Loucy (cell line): ENCODE measurements at regions not wholly inside any gene's neighbourhood (a gene's known extent, or its start where the extent isn't known, plus 50 kb on each side); places are given as distances from the start of the nearest gene placed in this dataset.

ENCODE experiments used
- H2AFZ ChIP-seq: fragments of 200-600 bp; sonication (generic); 2 replicates; pipeline ENCODE4 v1.6.0; 2016; ENCODE audit warnings: antibody characterized with exemption, mild to moderate bottlenecking, low read length, moderate library complexity
- H3F3A ChIP-seq: fragments of 200-600 bp; 2 replicates; pipeline ENCODE4 v1.6.0; 2016; ENCODE audit warnings: antibody characterized with exemption, low read depth, mild to moderate bottlenecking
- H3K27me3 ChIP-seq: fragments of 200-600 bp; sonication (generic); 2 replicates; pipeline ENCODE4 v1.6.1; 2014; ENCODE audit warnings: low read length, mild to moderate bottlenecking; ENCODE audit not compliant: insufficient read depth, poor library complexity, severe bottlenecking
- H3K36me3 ChIP-seq: fragments of 200-600 bp; sonication (generic); 2 replicates; pipeline ENCODE4 v1.6.1; 2016; ENCODE audit warnings: low read length; ENCODE audit not compliant: insufficient read depth
- H3K4me1 ChIP-seq: fragments of 200-600 bp; sonication (generic); 2 replicates; pipeline ENCODE4 v1.5.1; 2014; ENCODE audit warnings: low read length, mild to moderate bottlenecking; ENCODE audit not compliant: insufficient read depth, poor library complexity, severe bottlenecking
- H3K4me2 ChIP-seq: fragments of 200-600 bp; sonication (generic); 2 replicates; pipeline ENCODE4 v1.6.0; 2014; ENCODE audit warnings: antibody characterized with exemption, low read length, low read depth, mild to moderate bottlenecking; ENCODE audit not compliant: poor library complexity, severe bottlenecking
- H3K4me3 ChIP-seq: fragments of 200-600 bp; sonication (generic); 2 replicates; pipeline ENCODE4 v1.5.1; 2014; ENCODE audit warnings: low read length, mild to moderate bottlenecking, mixed read lengths; ENCODE audit not compliant: poor library complexity, severe bottlenecking
- H3K79me2 ChIP-seq: fragments of 200-600 bp; sonication (generic); 2 replicates; pipeline ENCODE4 v1.6.1; 2014; ENCODE audit warnings: low read length; ENCODE audit not compliant: insufficient read depth
- H3K9ac ChIP-seq: fragments of 200-600 bp; sonication (generic); 2 replicates; pipeline ENCODE4 v1.6.0; 2014; ENCODE audit warnings: mild to moderate bottlenecking, low read depth, low read length, moderate library complexity; ENCODE audit not compliant: poor library complexity, severe bottlenecking
- H3K9me2 ChIP-seq: fragments of 200-600 bp; sonication (generic); replicated peaks from 2 replicates; pipeline ENCODE4 v1.6.1; 2016; ENCODE audit warnings: low read depth, low read length, mixed read lengths
- H3K9me3 ChIP-seq: fragments of 200-600 bp; sonication (generic); 2 replicates; pipeline ENCODE4 v1.6.1; 2014; ENCODE audit warnings: mild to moderate bottlenecking, antibody characterized with exemption, low read length, low read depth; ENCODE audit not compliant: insufficient read depth
- H4K20me1 ChIP-seq: fragments of 200-600 bp; sonication (generic); 2 replicates; pipeline ENCODE4 v1.6.0; 2014; ENCODE audit warnings: antibody characterized with exemption, low read length, mild to moderate bottlenecking; ENCODE audit not compliant: insufficient read depth, poor library complexity, severe bottlenecking
- EZH2phosphoT487 ChIP-seq: fragments of 200-600 bp; IDR thresholded peaks from 2 replicates; pipeline ENCODE4 v1.6.1; 2018; ENCODE audit warnings: antibody characterized with exemption, mild to moderate bottlenecking, moderate library complexity, borderline replicate concordance
- TF ChIP-seq, protein P1 (sequence below): fragments of 200-600 bp; sonication (generic); conservative IDR thresholded peaks from 2 replicates; pipeline ENCODE4 v1.5.1; 2014; ENCODE audit warnings: mild to moderate bottlenecking, antibody characterized with exemption, low read length

- Histone ChIP-seq H3K9ac (no peak overlapping the region), H3K4me2 (peak overlapping the region; percentile 36), H3K9me2 (no peaks in the 10 kb centered on the region), H4K20me1 (no peaks in the 10 kb centered on the region), H3F3A (peaks cover 4% of the 10 kb centered on the region; the same call in 1 of the 2 replicates), H3K4me3 (no peak overlapping the region), H3K4me1 (peaks cover 31% of the 10 kb centered on the region), H3K79me2 (no peaks in the 10 kb centered on the region), H3K27me3 (no peaks in the 10 kb centered on the region), H2AFZ (peak overlapping the region; percentile 69; the same call in 1 of the 2 replicates), H3K9me3 (peaks cover 8% of the 10 kb centered on the region; the same call in 1 of the 2 replicates), H3K36me3 (no peaks in the 10 kb centered on the region; the same call in 1 of the 2 replicates)
- no peak for TF ChIP-seq EZH2phosphoT487
- TF ChIP-seq, protein P1, sequence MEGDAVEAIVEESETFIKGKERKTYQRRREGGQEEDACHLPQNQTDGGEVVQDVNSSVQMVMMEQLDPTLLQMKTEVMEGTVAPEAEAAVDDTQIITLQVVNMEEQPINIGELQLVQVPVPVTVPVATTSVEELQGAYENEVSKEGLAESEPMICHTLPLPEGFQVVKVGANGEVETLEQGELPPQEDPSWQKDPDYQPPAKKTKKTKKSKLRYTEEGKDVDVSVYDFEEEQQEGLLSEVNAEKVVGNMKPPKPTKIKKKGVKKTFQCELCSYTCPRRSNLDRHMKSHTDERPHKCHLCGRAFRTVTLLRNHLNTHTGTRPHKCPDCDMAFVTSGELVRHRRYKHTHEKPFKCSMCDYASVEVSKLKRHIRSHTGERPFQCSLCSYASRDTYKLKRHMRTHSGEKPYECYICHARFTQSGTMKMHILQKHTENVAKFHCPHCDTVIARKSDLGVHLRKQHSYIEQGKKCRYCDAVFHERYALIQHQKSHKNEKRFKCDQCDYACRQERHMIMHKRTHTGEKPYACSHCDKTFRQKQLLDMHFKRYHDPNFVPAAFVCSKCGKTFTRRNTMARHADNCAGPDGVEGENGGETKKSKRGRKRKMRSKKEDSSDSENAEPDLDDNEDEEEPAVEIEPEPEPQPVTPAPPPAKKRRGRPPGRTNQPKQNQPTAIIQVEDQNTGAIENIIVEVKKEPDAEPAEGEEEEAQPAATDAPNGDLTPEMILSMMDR: no peak
Measured at GRCh38 chr6:147805155-147805554, 296.7 kb downstream of the SAMD5 start.

DNA sequence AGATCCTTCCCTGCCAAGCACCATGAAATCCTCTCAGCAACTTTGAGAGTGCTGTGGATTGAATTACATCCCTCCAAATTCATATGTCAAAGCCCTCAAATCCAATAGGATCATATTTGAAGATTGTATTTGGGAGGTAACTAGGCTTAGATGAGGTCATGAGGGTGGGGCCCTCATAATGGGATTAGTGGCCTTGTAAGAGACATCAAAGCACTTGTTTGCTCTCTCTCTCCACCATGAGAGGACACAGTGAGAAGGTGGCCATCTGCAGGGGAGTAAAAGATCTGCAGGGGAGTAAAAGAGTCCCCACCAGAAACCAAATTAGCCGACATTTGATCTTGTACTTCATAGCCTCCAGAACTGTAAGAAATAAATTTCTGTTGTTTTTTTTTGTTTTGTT, 298.2 kb downstream of the SAMD5 start:
- no peaks in the 10 kb centered on the region for H3K79me2 ChIP-seq
- H3K9me3 ChIP-seq: peaks cover 8% of the 10 kb centered on the region; the same call in 1 of the 2 replicates
- peaks cover 4% of the 10 kb centered on the region; the same call in 1 of the 2 replicates for H3F3A ChIP-seq
- peaks cover 31% of the 10 kb centered on the region for H3K4me1 ChIP-seq
- no peak overlapping the region for H3K9ac ChIP-seq
- H2AFZ ChIP-seq: no peak overlapping the region
- no peaks in the 10 kb centered on the region for H3K9me2 ChIP-seq
- TF ChIP-seq EZH2phosphoT487: no peak
- TF ChIP-seq, protein P1: peak; percentile 23; the same call in 1 of the 2 replicates
- H3K36me3 ChIP-seq: no peaks in the 10 kb centered on the region; the same call in 1 of the 2 replicates
- no peak overlapping the region for H3K4me3 ChIP-seq
- H3K4me2 ChIP-seq: no peak overlapping the region
- no peaks in the 10 kb centered on the region for H3K27me3 ChIP-seq
- H4K20me1 ChIP-seq: no peaks in the 10 kb centered on the region

- Histone ChIP-seq H3K4me2 (no peak overlapping the region), H3K27me3 (no peaks in the 10 kb centered on the region), H3K9me3 (peaks cover 8% of the 10 kb centered on the region; the same call in 1 of the 2 replicates), H4K20me1 (no peaks in the 10 kb centered on the region), H2AFZ (no peak overlapping the region), H3K9ac (no peak overlapping the region), H3K9me2 (no peaks in the 10 kb centered on the region), H3K36me3 (no peaks in the 10 kb centered on the region; the same call in 1 of the 2 replicates), H3K4me1 (peaks cover 22% of the 10 kb centered on the region), H3K79me2 (no peaks in the 10 kb centered on the region), H3K4me3 (no peak overlapping the region), H3F3A (no peaks in the 10 kb centered on the region)
- TF ChIP-seq EZH2phosphoT487: no peak
- TF ChIP-seq, protein P1: no peak
Measured at GRCh38 chr6:147808640-147809039, 300.1 kb downstream of the SAMD5 start.
